H9 (cell line): ENCODE measurements at regions not wholly inside any gene's neighbourhood (a gene's known extent, or its start where the extent isn't known, plus 50 kb on each side); places are given as distances from the start of the nearest gene placed in this dataset.

Experiments
- DNase-seq: peaks from one replicate; pipeline ENCODE4 v3.0.0-alpha.2; 2017
- H2AFZ ChIP-seq: one replicate; pipeline ENCODE4 v1.6.1; 2013; ENCODE audit warnings: mild to moderate bottlenecking, low read length, control low read depth, moderate library complexity
- H2AK5ac ChIP-seq: 2 replicates; pipeline ENCODE4 v1.6.1; 2013; ENCODE audit warnings: low read length, control low read depth, mixed read lengths; ENCODE audit not compliant: insufficient read length
- H2BK120ac ChIP-seq: one replicate; pipeline ENCODE4 v1.6.1; 2013; ENCODE audit warnings: low read depth, mild to moderate bottlenecking, low read length, control low read depth, inconsistent platforms; ENCODE audit not compliant: poor library complexity, severe bottlenecking
- H2BK12ac ChIP-seq: 2 replicates; pipeline ENCODE4 v1.6.1; 2013; ENCODE audit warnings: low read length, control low read depth, mixed read lengths, low read depth; ENCODE audit not compliant: insufficient read length
- H2BK15ac ChIP-seq: 2 replicates; pipeline ENCODE4 v1.6.1; 2013; ENCODE audit warnings: low read depth, low read length, control low read depth
- H2BK20ac ChIP-seq: one replicate; pipeline ENCODE4 v1.6.1; 2013; ENCODE audit warnings: low read depth, mild to moderate bottlenecking, low read length, control low read depth, inconsistent platforms; ENCODE audit not compliant: poor library complexity, severe bottlenecking
- H2BK5ac ChIP-seq: 2 replicates; pipeline ENCODE4 v1.6.1; 2013; ENCODE audit warnings: low read length, control low read depth, mixed read lengths; ENCODE audit not compliant: insufficient read length
- H3K14ac ChIP-seq: 2 replicates; pipeline ENCODE4 v1.6.1; 2013; ENCODE audit warnings: low read length, control low read depth; ENCODE audit not compliant: insufficient read depth
- H3K18ac ChIP-seq: 2 replicates; pipeline ENCODE4 v1.6.1; 2013; ENCODE audit warnings: low read depth, mild to moderate bottlenecking, mixed read lengths, low read length, control low read depth; ENCODE audit not compliant: insufficient read length
- H3K23ac ChIP-seq: 2 replicates; pipeline ENCODE4 v1.6.1; 2013; ENCODE audit warnings: low read length, control low read depth, mixed read lengths, low read depth; ENCODE audit not compliant: insufficient read length
- H3K23me2 ChIP-seq: 2 replicates; pipeline ENCODE4 v1.6.1; 2013; ENCODE audit warnings: low read depth, mild to moderate bottlenecking, mixed read lengths, low read length, control low read depth; ENCODE audit not compliant: insufficient read length, poor library complexity, severe bottlenecking
- H3K27ac ChIP-seq: 2 replicates; pipeline ENCODE4 v1.5.1; 2013; ENCODE audit warnings: low read length, control low read depth, mixed read lengths, low read depth; ENCODE audit not compliant: insufficient read length
- H3K27me3 ChIP-seq: 2 replicates; pipeline ENCODE4 v1.6.1; 2013; ENCODE audit warnings: low read length, control low read depth, inconsistent platforms; ENCODE audit not compliant: insufficient read depth
- H3K4ac ChIP-seq: 2 replicates; pipeline ENCODE4 v1.6.1; 2013; ENCODE audit warnings: low read depth, mild to moderate bottlenecking, control low read depth, inconsistent platforms, low read length, moderate library complexity
- H3K4me1 ChIP-seq: 2 replicates; pipeline ENCODE4 v1.6.1; 2013; ENCODE audit warnings: low read length, control low read depth, inconsistent platforms; ENCODE audit not compliant: insufficient read depth
- H3K4me2 ChIP-seq: 2 replicates; pipeline ENCODE4 v1.6.1; 2013; ENCODE audit warnings: low read length, control low read depth, mixed read lengths; ENCODE audit not compliant: insufficient read length, insufficient read depth
- H3K56ac ChIP-seq: 2 replicates; pipeline ENCODE4 v1.6.1; 2013; ENCODE audit warnings: low read depth, mild to moderate bottlenecking, mixed read lengths, low read length, control low read depth; ENCODE audit not compliant: insufficient read length
- H3K79me1 ChIP-seq: 2 replicates; pipeline ENCODE4 v1.6.1; 2013; ENCODE audit warnings: low read depth, mild to moderate bottlenecking, moderate library complexity, low read length, control low read depth, inconsistent platforms; ENCODE audit not compliant: insufficient read depth, poor library complexity, severe bottlenecking
- H3K79me2 ChIP-seq: 2 replicates; pipeline ENCODE4 v1.6.1; 2013; ENCODE audit warnings: low read length, control low read depth, inconsistent platforms; ENCODE audit not compliant: insufficient read depth
- H3K9ac ChIP-seq: 2 replicates; pipeline ENCODE4 v1.6.1; 2013; ENCODE audit warnings: low read length, control low read depth, mixed read lengths; ENCODE audit not compliant: insufficient read length; ENCODE audit errors: extremely low read depth
- H3K9me3 ChIP-seq: one replicate; pipeline ENCODE4 v1.6.1; 2013; ENCODE audit warnings: low read depth, low read length, inconsistent platforms; ENCODE audit not compliant: control insufficient read depth
- H3T11ph ChIP-seq: one replicate; pipeline ENCODE4 v1.6.1; 2013; ENCODE audit warnings: mild to moderate bottlenecking, low read length, control low read depth, inconsistent platforms
- H4K20me1 ChIP-seq: one replicate; pipeline ENCODE4 v1.6.1; 2013; ENCODE audit not compliant: control insufficient read depth, insufficient read length, insufficient read depth
- H4K5ac ChIP-seq: 2 replicates; pipeline ENCODE4 v1.6.1; 2013; ENCODE audit warnings: low read depth, mild to moderate bottlenecking, mixed read lengths, low read length, control low read depth; ENCODE audit not compliant: insufficient read length
- H4K8ac ChIP-seq: replicated peaks from 2 replicates; pipeline ENCODE4 v1.6.1; 2013; ENCODE audit warnings: low read length, control low read depth, mixed read lengths, low read depth; ENCODE audit not compliant: insufficient read length
- H4K91ac ChIP-seq: 2 replicates; pipeline ENCODE4 v1.6.1; 2013; ENCODE audit warnings: low read depth, mild to moderate bottlenecking, moderate library complexity, mixed read lengths, low read length, control low read depth; ENCODE audit not compliant: insufficient read length
- H3K27ac Mint-ChIP-seq, 3 experiments: 2 replicates in 2 of 3; 3 replicates in 1 of 3; pipeline ENCODE4 v1.8.0; 2020 to 2021; ENCODE audit warnings: mixed read lengths in 3 of 3, mild to moderate bottlenecking in 1 of 3, moderate library complexity in 1 of 3
- H3K27me3 Mint-ChIP-seq: 2 replicates; pipeline ENCODE4 v1.8.0; 2021; ENCODE audit warnings: low read depth, mild to moderate bottlenecking, moderate library complexity, mixed read lengths
- H3K36me3 Mint-ChIP-seq, 3 experiments: 2 replicates in 2 of 3; 3 replicates in 1 of 3; pipeline ENCODE4 v1.8.0; 2020 to 2021; ENCODE audit warnings: low read depth in 3 of 3, mixed read lengths in 3 of 3; ENCODE audit not compliant: insufficient read depth in 1 of 3
- H3K4me1 Mint-ChIP-seq, 2 experiments: 2 replicates each; pipeline ENCODE4 v1.8.0; 2020; ENCODE audit warnings: mixed read lengths in 2 of 2
- H3K4me3 Mint-ChIP-seq, 2 experiments: 2 replicates in 1 of 2; 3 replicates in 1 of 2; pipeline ENCODE4 v1.8.0; 2020 to 2021; ENCODE audit warnings: mild to moderate bottlenecking in 2 of 2, mixed read lengths in 2 of 2, moderate library complexity in 1 of 2
- H3K9me3 Mint-ChIP-seq, 2 experiments: 2 replicates in 1 of 2; 3 replicates in 1 of 2; pipeline ENCODE4 v1.8.0; 2020; ENCODE audit warnings: mild to moderate bottlenecking in 2 of 2, mixed read lengths in 2 of 2, moderate library complexity in 1 of 2
- WGBS: extraction: QIAGEN DNeasy Blood & Tissue Kit; methylation state at CpG from one replicate; pipeline ENCODE4 v1.1.7; 2013; ENCODE audit warnings: missing lambda C conversion rate, low lambda C conversion rate, mixed read lengths; ENCODE audit not compliant: insufficient read length; ENCODE audit errors: extremely low coverage; 5-methylcytosine and 5-hydroxymethylcytosine counted together
- TF ChIP-seq, protein P1 (sequence below): fragments of 200-600 bp; sonication (generic); conservative IDR thresholded peaks from 3 replicates; pipeline ENCODE4 v1.8.0; 2021; ENCODE audit warnings: antibody characterized with exemption, mild to moderate bottlenecking

GRCh38 chr7:106583100-106583499 lies 77.9 kb downstream of the CCDC71L start:
- Histone ChIP-seq H4K8ac (no peak overlapping the region), H3K4me2 (no peak overlapping the region), H2AFZ (no peak overlapping the region), H4K5ac (no peak overlapping the region), H3T11ph (no peak overlapping the region), H3K27ac (no peak overlapping the region), H3K9ac (no peak overlapping the region), H2BK5ac (no peak overlapping the region), H4K20me1 (no peaks in the 10 kb centered on the region), H2BK12ac (no peak overlapping the region), H2BK20ac (no peak overlapping the region), H3K27me3 (no peaks in the 10 kb centered on the region), H3K9me3 (no peaks in the 10 kb centered on the region), H3K23me2 (no peaks in the 10 kb centered on the region), H3K14ac (no peak overlapping the region), H3K4me1 (no peaks in the 10 kb centered on the region), H3K23ac (no peak overlapping the region), H3K79me1 (no peaks in the 10 kb centered on the region), H3K56ac (no peak overlapping the region), H3K18ac (no peak overlapping the region), H3K4ac (no peak overlapping the region), H2BK120ac (no peak overlapping the region), H2BK15ac (no peak overlapping the region), H3K79me2 (no peaks in the 10 kb centered on the region), H2AK5ac (no peak overlapping the region), H4K91ac (no peak overlapping the region)
- DNase-seq, result no peak
- Mint-ChIP-seq H3K27me3 (no peaks in the 10 kb centered on the region), H3K9me3 (no peaks in the 10 kb centered on the region), H3K4me1 (peaks cover 4 to 6% of the 10 kb centered on the region in 2 experiments; a peak in 2 of 4 replicates), H3K4me3 (no peak overlapping the region), H3K36me3 (no peaks in the 10 kb centered on the region), H3K27ac (no peak overlapping the region)
- TF ChIP-seq, protein P1, sequence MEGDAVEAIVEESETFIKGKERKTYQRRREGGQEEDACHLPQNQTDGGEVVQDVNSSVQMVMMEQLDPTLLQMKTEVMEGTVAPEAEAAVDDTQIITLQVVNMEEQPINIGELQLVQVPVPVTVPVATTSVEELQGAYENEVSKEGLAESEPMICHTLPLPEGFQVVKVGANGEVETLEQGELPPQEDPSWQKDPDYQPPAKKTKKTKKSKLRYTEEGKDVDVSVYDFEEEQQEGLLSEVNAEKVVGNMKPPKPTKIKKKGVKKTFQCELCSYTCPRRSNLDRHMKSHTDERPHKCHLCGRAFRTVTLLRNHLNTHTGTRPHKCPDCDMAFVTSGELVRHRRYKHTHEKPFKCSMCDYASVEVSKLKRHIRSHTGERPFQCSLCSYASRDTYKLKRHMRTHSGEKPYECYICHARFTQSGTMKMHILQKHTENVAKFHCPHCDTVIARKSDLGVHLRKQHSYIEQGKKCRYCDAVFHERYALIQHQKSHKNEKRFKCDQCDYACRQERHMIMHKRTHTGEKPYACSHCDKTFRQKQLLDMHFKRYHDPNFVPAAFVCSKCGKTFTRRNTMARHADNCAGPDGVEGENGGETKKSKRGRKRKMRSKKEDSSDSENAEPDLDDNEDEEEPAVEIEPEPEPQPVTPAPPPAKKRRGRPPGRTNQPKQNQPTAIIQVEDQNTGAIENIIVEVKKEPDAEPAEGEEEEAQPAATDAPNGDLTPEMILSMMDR, result no peak
- no CpG with 5 or more reads among the region's 2 CpGs for WGBS
